CD4-positive, alpha-beta T cell treated with Interleukin-17A for 1 hour (primary cell): ENCODE measurements at regions not wholly inside any gene's neighbourhood (a gene's known extent, or its start where the extent isn't known, plus 50 kb on each side); places are given as distances from the start of the nearest gene placed in this dataset.
"Not testable (repeated sequence)": the region's sequence is repeated elsewhere in the genome, so short reads cannot be mapped to it uniquely, and the experiment has no call there.

Experiments used
- DNase-seq: peaks from one replicate; pipeline ENCODE4 v3.0.0-alpha.2; 2020

DNA sequence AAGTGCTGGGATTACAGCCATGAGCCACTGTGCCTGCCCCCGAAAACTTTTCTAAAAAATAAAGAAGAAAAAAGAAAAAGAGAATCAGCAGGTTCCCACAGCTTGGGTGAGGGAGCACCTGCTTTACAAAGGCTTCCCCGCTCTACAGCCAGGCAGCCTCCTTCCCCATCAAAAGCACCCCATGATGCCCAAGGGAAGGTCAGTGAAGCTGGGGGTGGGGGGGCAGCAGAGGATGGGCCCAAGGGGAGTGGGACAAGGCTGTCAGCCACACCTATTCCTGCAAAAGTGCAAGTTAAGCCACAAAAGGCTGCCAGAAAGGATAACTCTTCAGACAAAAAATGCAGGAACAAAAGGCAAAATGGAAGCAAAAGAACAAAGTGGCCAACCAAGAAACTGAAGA is 72.5 kb downstream of the FAM50B start:
- no peak for DNase-seq

GRCh38 chr6:3922619-3923018 is 73.4 kb downstream of the FAM50B start:
- DNase-seq: not testable (repeated sequence)

DNA sequence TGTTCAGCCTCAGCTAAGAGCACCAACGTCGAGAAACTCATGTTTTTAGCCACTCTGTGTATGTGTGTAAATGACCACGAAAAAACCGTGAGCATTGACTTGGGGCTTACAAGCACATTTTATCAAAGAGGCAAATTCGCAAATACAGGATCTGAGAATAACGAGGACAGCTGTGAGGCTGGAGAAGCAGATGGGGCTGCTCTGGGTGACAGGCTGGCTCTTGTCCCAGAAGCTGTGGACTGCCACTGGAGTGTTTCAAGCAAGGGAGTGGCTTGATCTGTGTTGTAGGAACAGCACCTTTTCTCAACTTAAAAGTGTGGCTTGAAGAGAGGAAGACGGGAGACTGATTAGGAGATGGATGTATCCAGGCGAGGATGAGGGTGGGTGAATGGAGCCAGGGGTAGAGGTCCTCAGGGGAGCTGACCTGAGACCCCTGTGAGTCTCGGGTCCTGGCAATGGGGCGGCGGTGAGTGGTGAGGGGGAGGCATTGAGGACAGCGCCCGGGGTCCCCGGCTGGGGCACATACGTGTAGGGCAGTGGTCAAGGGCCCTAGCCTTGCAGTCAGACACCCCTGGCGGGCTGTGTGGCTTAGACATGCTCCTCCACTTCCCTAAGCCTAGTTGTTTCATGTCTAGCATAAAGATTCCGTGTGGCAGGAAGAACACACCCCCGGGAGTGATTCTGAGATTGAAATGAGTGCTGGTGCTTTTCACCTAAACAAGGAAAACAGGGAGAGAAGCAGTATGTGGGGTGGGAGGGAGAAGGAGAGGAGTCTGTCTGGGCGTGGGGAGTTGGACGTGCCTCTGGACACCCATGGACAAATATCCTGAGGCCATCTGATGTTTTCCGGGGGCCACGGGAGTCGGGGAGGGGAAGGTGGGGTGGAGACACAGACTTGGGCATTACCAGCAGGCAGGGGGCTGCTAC is 76.3 kb downstream of the FAM50B start:
- not testable (repeated sequence) for DNase-seq

GRCh38 chr6:3926150-3926482 is 76.9 kb downstream of the FAM50B start:
- DNase-seq: no peak

- DNase-seq: no peak
Measured at GRCh38 chr6:3928111-3928510, 78.9 kb downstream of the FAM50B start.

DNA sequence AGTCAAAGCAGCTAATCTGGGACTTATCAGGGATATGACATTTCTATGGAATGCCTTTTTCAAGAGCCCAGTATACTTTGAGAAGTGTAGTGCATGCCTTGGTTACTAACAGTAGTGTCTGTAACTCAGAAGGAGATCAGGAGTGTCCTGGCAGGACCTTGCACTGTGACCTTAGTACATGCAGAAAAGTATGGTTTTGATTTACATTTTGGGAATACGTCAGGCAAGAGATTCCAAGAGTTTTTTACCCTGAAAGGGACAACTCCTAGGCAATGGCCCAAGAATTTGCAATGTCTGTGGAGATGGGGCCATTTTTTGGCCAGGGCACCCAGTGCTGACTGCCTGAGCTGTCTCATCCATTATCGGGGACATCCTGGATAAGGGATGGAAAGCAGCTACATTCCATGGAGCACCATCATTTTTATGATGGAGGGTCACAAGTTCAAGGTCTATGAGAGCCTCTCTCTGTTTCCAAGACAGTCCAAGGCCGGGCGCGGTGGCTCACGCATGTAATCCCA is 80.2 kb downstream of the FAM50B start:
- no peak for DNase-seq

- no peak for DNase-seq
Measured at GRCh38 chr6:3937438-3937837, 88.3 kb downstream of the FAM50B start.

GRCh38 chr6:3938715-3939367 is 89.7 kb downstream of the FAM50B start:
- DNase-seq: no peak

DNA sequence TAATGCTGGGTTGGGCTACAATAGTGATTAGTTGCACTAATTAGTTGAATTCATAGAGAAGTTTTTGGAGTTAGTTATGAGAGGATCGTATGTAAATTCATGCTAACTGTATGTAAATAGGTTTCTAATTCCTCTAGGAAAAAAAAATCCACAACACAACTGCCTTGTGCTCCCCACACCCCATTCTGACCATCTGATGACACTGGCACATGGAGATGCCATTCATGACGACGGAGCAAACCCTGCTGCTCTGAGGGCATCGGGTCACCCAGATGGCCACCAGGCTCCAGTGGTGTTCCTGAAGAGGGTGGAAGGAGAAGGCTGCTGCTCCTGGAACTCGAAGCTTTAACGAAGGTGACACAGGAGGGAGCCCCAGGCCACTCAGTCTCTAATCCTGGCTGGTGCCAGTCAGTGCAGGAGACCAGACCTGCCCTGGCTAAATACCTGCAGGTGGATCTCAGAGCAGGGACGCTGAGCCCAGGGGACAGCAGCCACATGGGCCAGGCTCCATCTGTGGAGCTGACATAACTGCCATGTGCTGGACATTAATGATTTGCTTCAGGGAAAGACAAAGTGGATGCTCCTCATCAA is 90.3 kb downstream of the FAM50B start:
- DNase-seq: no peak

DNA sequence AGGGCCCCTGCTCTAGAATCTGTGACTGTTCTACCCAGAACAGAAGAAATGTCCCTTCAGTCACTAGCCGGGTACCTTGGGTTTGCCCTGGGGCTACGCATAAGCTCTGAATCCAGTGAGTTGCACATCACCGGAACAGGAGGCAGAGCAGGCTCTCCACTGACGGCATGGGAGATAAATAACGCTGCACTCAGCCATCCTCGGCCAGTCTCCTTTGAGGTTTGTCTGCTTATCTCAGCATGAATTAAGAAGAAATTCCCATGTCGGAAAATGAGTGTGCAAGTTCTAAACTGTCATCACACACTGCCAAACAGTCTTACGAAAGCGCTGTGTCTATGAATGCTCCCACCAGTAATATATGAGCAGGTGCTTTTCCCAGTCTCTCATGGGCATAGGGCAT is 90.8 kb downstream of the FAM50B start:
- DNase-seq: no peak

DNA sequence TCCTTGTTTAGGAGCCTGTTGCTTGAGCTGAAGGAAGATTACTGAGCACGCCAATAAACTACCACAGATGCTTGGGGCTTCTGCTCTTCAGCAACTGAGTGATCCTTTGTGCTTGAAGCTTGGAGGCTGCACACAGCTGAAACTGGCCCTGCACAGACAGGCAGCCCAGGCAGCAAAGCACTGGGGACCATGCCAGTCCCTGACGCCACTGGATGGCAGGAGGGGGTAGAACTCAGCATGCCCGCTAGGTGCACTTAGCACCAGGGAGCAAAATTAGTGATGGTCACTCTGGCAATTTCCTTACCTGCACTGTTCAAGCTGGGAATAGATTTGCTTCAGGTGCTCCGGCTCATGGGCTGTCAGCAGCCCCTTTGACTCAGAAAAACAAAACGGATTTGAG is 91.5 kb downstream of the FAM50B start:
- DNase-seq: no peak

DNA sequence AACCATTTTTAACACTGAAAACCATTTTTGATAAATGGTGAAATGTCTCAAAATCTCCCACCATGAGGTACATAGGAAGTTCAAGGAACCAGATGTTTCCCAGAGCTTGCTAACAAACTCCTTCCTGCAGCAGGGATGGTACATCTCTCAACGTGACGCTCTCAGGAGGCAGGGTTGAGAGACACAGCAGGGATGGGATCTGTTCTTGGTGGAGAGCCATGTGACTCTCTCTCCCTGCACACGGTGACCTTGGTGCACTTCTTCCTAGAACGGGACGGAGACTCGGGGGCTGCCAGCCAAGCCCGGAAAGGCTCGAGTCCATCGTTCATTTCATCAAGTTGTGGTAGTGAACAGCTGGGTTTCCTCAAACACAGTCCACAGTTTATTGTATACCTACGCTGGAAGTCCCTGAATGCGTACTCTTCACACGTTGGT is 94.2 kb downstream of the FAM50B start:
- no peak for DNase-seq

DNA sequence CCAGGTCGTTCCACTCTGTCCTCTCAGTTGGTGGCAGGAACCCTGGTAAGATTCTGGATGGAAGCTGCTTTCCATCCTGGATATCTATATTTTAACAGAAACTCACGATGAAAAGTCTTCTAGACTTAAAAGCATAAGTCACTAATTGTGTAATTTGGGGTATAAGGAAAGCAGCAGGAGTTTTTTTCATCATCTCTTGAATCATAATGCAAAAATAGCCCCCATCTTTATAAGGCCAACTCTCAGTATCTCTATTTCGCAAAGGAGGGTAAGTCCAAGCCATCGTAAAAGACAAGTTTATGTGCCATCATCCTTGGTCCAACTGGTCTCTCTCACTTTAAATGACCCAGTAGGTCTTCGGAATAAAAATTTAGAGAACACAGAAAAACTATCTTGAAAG is 95.1 kb downstream of the FAM50B start:
- DNase-seq: no peak

DNA sequence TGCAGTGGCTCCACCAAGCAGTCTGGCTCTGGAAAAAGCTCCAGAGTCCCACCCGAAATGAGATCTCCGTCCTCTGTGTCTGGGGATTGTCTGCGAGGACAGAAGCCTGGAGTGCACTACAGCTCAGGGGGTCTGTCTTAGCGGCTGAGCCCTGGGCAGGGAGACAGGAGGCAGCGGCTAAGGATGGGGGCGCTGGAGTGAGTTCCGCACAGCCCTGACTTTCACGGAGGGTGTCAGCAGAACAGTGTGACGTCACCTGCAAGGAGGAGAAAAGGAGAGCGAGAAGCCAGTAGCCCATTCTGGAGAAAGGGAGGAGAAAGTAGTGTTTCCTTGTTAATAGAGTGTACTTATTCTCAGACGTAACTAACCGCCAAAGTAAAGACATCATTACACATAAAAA is 97.6 kb downstream of the FAM50B start:
- DNase-seq: no peak

GRCh38 chr6:3948866-3949265 is 99.7 kb downstream of the FAM50B start:
- DNase-seq: no peak

DNA sequence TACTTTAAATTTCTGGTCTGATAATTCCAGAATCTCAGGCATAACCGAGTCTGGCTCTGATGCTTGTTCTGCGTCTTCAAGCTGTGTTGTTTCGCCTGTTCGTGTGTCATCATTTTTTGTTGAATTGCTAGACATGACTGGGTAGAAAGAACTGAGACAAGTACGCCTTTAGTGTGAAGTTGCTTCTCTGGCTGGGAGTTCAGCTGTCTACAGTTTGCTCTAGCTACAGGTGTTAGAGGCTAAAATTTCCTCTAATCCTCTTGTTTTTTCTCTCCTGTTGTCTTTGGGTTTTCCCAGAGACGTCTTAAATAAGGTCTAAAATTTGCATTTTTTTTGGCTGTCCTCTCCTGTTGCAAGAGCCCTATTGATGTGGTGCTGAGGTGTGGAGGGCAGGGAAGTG is 100.3 kb downstream of the FAM50B start:
- no peak for DNase-seq

- no peak for DNase-seq
Measured at GRCh38 chr6:3956054-3956453, 106.9 kb downstream of the FAM50B start.

DNA sequence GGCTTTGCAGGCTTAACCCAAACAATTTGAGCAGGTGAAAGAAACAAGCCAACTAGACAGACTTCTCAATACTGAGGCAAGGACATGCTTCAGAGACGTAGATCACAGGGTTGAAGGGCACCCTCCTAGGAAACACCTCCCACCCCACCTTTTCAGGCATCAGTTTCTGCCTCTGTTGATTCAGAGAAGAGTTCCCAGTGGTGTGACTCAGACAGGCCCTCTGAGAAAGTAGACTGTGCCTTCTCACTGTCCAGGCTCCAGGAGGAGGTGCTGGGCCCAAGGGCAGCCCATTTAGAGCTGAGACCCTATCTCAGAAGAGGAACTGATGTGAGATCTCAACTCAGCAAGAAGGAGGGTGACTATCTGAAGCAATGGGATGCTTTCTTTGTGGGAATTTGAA is 108.1 kb downstream of the FAM50B start:
- DNase-seq: no peak

- no peak for DNase-seq
Measured at GRCh38 chr6:3958255-3958654, 109.1 kb downstream of the FAM50B start.

- no peak for DNase-seq
Measured at GRCh38 chr6:3959385-3959784, 110.2 kb downstream of the FAM50B start.

- DNase-seq: no peak
Measured at GRCh38 chr6:3960754-3961361, 111.7 kb downstream of the FAM50B start.

GRCh38 chr6:3961581-3962215 is 112.5 kb downstream of the FAM50B start:
- DNase-seq: no peak
